ENCODE measurements at regions not wholly inside any gene's neighbourhood (a gene's known extent, or its start where the extent isn't known, plus 50 kb on each side); places are given as distances from the start of the nearest gene placed in this dataset.
A peak's percentile ranks its signal among the peaks of the same experiment; 100 is the strongest.

- Histone ChIP-seq H3K36me3 (ENCODE audit: low read depth) (no peaks in the 10 kb centered on the region), H3K4me3 (ENCODE audit: severe bottlenecking) (no peak overlapping the region), H3K27ac (ENCODE audit: poor library complexity, severe bottlenecking) (no peak overlapping the region), H3K27me3 (ENCODE audit: insufficient read depth, poor library complexity, severe bottlenecking) (no peaks in the 10 kb centered on the region), H3K4me1 (ENCODE audit: insufficient read depth, poor library complexity, severe bottlenecking) (peaks cover 9% of the 10 kb centered on the region), H3K9me3 (ENCODE audit: severe bottlenecking) (no peaks in the 10 kb centered on the region)
- TF ChIP-seq CTCF (IDR thresholded peaks at IDR 0.05; ENCODE audit: poor library complexity, severe bottlenecking) = no peak
- no peak for ATAC-seq (ENCODE audit: low read depth)
- no peak for DNase-seq (ENCODE audit: low spot score)
These were observed 60.9 kb upstream of the SLC14A2 start for GRCh38 chr18:45554389-45554737.

DNA sequence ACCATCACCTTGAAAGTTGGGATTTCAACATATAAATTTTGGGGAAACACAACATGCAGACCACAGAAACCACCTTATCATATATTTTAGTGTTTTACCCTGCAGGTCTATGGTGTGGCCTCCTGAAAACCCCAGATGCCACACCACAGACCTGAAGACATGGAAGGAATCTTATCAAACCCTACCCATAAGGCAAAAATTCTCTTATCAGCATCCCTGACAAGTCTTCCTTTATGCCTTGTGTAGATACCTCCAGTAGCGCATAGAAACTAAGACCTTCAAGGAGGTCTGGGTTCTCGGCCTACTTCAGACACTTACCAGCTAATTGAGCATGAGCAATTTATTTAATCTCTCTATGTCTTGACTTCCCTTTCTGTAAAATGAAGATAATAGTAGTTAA is 59.1 kb upstream of the SLC14A2 start:
- H3K4me3 ChIP-seq (ENCODE audit: severe bottlenecking) = no peak overlapping the region
- H3K27me3 ChIP-seq (ENCODE audit: insufficient read depth, poor library complexity, severe bottlenecking) = no peaks in the 10 kb centered on the region
- TF ChIP-seq CTCF (IDR thresholded peaks at IDR 0.05; ENCODE audit: poor library complexity, severe bottlenecking) = no peak
- DNase-seq (ENCODE audit: low spot score) (no peak), ATAC-seq (ENCODE audit: low read depth) (no peak)
- H3K27ac ChIP-seq (ENCODE audit: poor library complexity, severe bottlenecking) = no peak overlapping the region
- H3K36me3 ChIP-seq (ENCODE audit: low read depth) = no peaks in the 10 kb centered on the region
- H3K4me1 ChIP-seq (ENCODE audit: insufficient read depth, poor library complexity, severe bottlenecking) = peaks cover 9% of the 10 kb centered on the region
- H3K9me3 ChIP-seq (ENCODE audit: severe bottlenecking) = no peaks in the 10 kb centered on the region

- DNase-seq (ENCODE audit: low spot score) = no peak
- Histone ChIP-seq H3K9me3 (ENCODE audit: severe bottlenecking) (no peaks in the 10 kb centered on the region), H3K36me3 (ENCODE audit: low read depth) (no peaks in the 10 kb centered on the region), H3K27ac (ENCODE audit: poor library complexity, severe bottlenecking) (peak overlapping the region; percentile 11), H3K4me3 (ENCODE audit: severe bottlenecking) (no peak overlapping the region), H3K27me3 (ENCODE audit: insufficient read depth, poor library complexity, severe bottlenecking) (no peaks in the 10 kb centered on the region), H3K4me1 (ENCODE audit: insufficient read depth, poor library complexity, severe bottlenecking) (peaks cover 9% of the 10 kb centered on the region)
- TF ChIP-seq CTCF (IDR thresholded peaks at IDR 0.05; ENCODE audit: poor library complexity, severe bottlenecking) = no peak
- ATAC-seq (ENCODE audit: low read depth) = peak; percentile 55
These were observed 58.0 kb upstream of the SLC14A2 start for GRCh38 chr18:45557287-45557686.

- Histone ChIP-seq H3K27me3 (ENCODE audit: insufficient read depth, poor library complexity, severe bottlenecking) (no peaks in the 10 kb centered on the region), H3K4me1 (ENCODE audit: insufficient read depth, poor library complexity, severe bottlenecking) (peaks cover 9% of the 10 kb centered on the region), H3K36me3 (ENCODE audit: low read depth) (no peaks in the 10 kb centered on the region), H3K27ac (ENCODE audit: poor library complexity, severe bottlenecking) (peak overlapping the region; percentile 11), H3K9me3 (ENCODE audit: severe bottlenecking) (no peaks in the 10 kb centered on the region), H3K4me3 (ENCODE audit: severe bottlenecking) (no peak overlapping the region)
- TF ChIP-seq CTCF (IDR thresholded peaks at IDR 0.05; ENCODE audit: poor library complexity, severe bottlenecking) = no peak
- ATAC-seq (ENCODE audit: low read depth) = 0 out of 3 replicates have a peak, but pooled peaks have one; percentile 12
- DNase-seq (ENCODE audit: low spot score) = no peak
These were observed 57.5 kb upstream of the SLC14A2 start for GRCh38 chr18:45557779-45558178.

- Histone ChIP-seq H3K27me3 (ENCODE audit: insufficient read depth, poor library complexity, severe bottlenecking) (no peaks in the 10 kb centered on the region), H3K9me3 (ENCODE audit: severe bottlenecking) (no peaks in the 10 kb centered on the region), H3K4me1 (ENCODE audit: insufficient read depth, poor library complexity, severe bottlenecking) (peaks cover 9% of the 10 kb centered on the region), H3K4me3 (ENCODE audit: severe bottlenecking) (no peak overlapping the region), H3K27ac (ENCODE audit: poor library complexity, severe bottlenecking) (no peak overlapping the region), H3K36me3 (ENCODE audit: low read depth) (no peaks in the 10 kb centered on the region)
- TF ChIP-seq CTCF (IDR thresholded peaks at IDR 0.05; ENCODE audit: poor library complexity, severe bottlenecking) = no peak
- DNase-seq (ENCODE audit: low spot score) = no peak
- ATAC-seq (ENCODE audit: low read depth) = no peak
These were observed 56.0 kb upstream of the SLC14A2 start for GRCh38 chr18:45559258-45559657.
